Keratinocyte (primary cell): ENCODE measurements at regions not wholly inside any gene's neighbourhood (a gene's known extent, or its start where the extent isn't known, plus 50 kb on each side); places are given as distances from the start of the nearest gene placed in this dataset.

Experiments
- DNase-seq: peaks from one replicate; pipeline ENCODE4 v3.0.0-alpha.2; 2011; ENCODE audit warnings: low read depth, missing footprints, low spot score
- FAIRE-seq: peaks from 2 replicates; lab custom pipeline; 2011; peaks lifted over from hg19 to GRCh38; lab: Jason Lieb, UNC
- H2AFZ ChIP-seq: 2 replicates; pipeline ENCODE4 v1.6.0; 2012; ENCODE audit warnings: low read length, control low read depth, inconsistent platforms; ENCODE audit not compliant: control insufficient read depth
- H3K27ac ChIP-seq: 2 replicates; pipeline ENCODE4 v1.5.1; 2011; ENCODE audit warnings: low read length; ENCODE audit not compliant: control insufficient read depth, insufficient read depth
- H3K27me3 ChIP-seq: 3 replicates; pipeline ENCODE4 v1.6.0; 2011; ENCODE audit warnings: low read length; ENCODE audit not compliant: control insufficient read depth, insufficient read depth; ENCODE audit errors: extremely low read depth
- H3K36me3 ChIP-seq, 2 experiments: 2 replicates in 1 of 2; 3 replicates in 1 of 2; pipeline ENCODE4 v1.5.1; 2011; ENCODE audit warnings: low read length in 2 of 2, mild to moderate bottlenecking in 1 of 2; ENCODE audit not compliant: control insufficient read depth in 2 of 2, insufficient read depth in 2 of 2; ENCODE audit errors: extremely low read depth in 1 of 2
- H3K4me1 ChIP-seq: 3 replicates; pipeline ENCODE4 v1.5.1; 2011; ENCODE audit warnings: low read length; ENCODE audit not compliant: control insufficient read depth, insufficient read depth; ENCODE audit errors: extremely low read depth
- H3K4me2 ChIP-seq: 3 replicates; pipeline ENCODE4 v1.6.0; 2011; ENCODE audit warnings: low read depth, low read length; ENCODE audit not compliant: control insufficient read depth, insufficient read depth; ENCODE audit errors: extremely low read depth
- H3K4me3 ChIP-seq, 3 experiments: fragments of 200-600 bp in 1 of 3; sonication (generic) in 1 of 3; 2 replicates in 2 of 3; 3 replicates in 1 of 3; pipeline ENCODE4 v1.5.1; 2011 to 2016; ENCODE audit warnings: low read length in 3 of 3, mild to moderate bottlenecking in 3 of 3, control low read depth in 2 of 3, inconsistent platforms in 1 of 3, low read depth in 1 of 3, mixed read lengths in 1 of 3, mixed run types in 1 of 3, moderate library complexity in 1 of 3; ENCODE audit not compliant: control insufficient read depth in 2 of 3, insufficient read depth in 2 of 3; ENCODE audit errors: extremely low read depth in 1 of 3
- H3K79me2 ChIP-seq: 2 replicates; pipeline ENCODE4 v1.6.0; 2012; ENCODE audit warnings: low read length; ENCODE audit not compliant: control insufficient read depth, insufficient read depth
- H3K9ac ChIP-seq: 3 replicates; pipeline ENCODE4 v1.6.0; 2011; ENCODE audit warnings: low read length; ENCODE audit not compliant: control insufficient read depth, insufficient read depth; ENCODE audit errors: extremely low read depth
- H3K9me1 ChIP-seq: 3 replicates; pipeline ENCODE4 v1.6.0; 2011; ENCODE audit warnings: low read length; ENCODE audit not compliant: control insufficient read depth, insufficient read depth; ENCODE audit errors: extremely low read depth
- H3K9me3 ChIP-seq: 2 replicates; pipeline ENCODE4 v1.5.1; 2012; ENCODE audit warnings: low read depth, low read length; ENCODE audit not compliant: control insufficient read depth
- H4K20me1 ChIP-seq: 3 replicates; pipeline ENCODE4 v1.6.0; 2011; ENCODE audit warnings: low read length; ENCODE audit not compliant: control insufficient read depth, insufficient read depth; ENCODE audit errors: extremely low read depth
- CTCF ChIP-seq, 3 experiments: IDR thresholded peaks in 1 of 3; conservative IDR thresholded peaks in 1 of 3; optimal IDR thresholded peaks in 1 of 3; 2 replicates in 2 of 3; 3 replicates in 1 of 3; pipeline versions ENCODE3 to v1.5.1; 2011; ENCODE audit warnings: low read length in 3 of 3, mild to moderate bottlenecking in 3 of 3, moderate library complexity in 2 of 3, control low read depth in 1 of 3, inconsistent platforms in 1 of 3; ENCODE audit not compliant: insufficient read depth in 2 of 3; ENCODE audit errors: extremely low read depth in 1 of 3
- EZH2 ChIP-seq: IDR thresholded peaks from one replicate; pipeline ENCODE4 v1.6.1; 2012; ENCODE audit warnings: inconsistent platforms, mild to moderate bottlenecking, low read length, moderate library complexity
- dilution Hi-C: fragments of 300-500 bp; cut with MboI; formaldehyde crosslinking; loops from one replicate; pipeline ENCODE4 v1.7.0; 2020; ENCODE audit warnings: low sequenced_read_pairs; ENCODE audit not compliant: extremely low pct_ligation_motif_present

GRCh38 chr2:195428673-195429072 is 228.4 kb upstream of the SLC39A10 start:
- Histone ChIP-seq H2AFZ (no peak overlapping the region), H3K27me3 (no peaks in the 10 kb centered on the region), H3K4me1 (no peaks in the 10 kb centered on the region), H3K27ac (no peak overlapping the region), H3K36me3 (no peaks in the 10 kb centered on the region), H4K20me1 (no peaks in the 10 kb centered on the region), H3K9me1 (no peaks in the 10 kb centered on the region), H3K9ac (no peak overlapping the region), H3K4me3 (no peak overlapping the region), H3K4me2 (no peak overlapping the region), H3K9me3 (no peaks in the 10 kb centered on the region), H3K79me2 (no peaks in the 10 kb centered on the region)
- dilution Hi-C loops: no loop called here
- FAIRE-seq (no peak), DNase-seq (no peak)
- TF ChIP-seq EZH2 (no peak), CTCF (optimal IDR thresholded peaks at IDR 0.05 in 1 of 3, IDR thresholded peaks at IDR 0.05 in 1 of 3, conservative IDR thresholded peaks at IDR 0.05 in 1 of 3; ENCODE audit: extremely low read depth in 1 of 3, insufficient read depth in 2 of 3, low read length in 3 of 3) (no peak)

GRCh38 chr2:195425328-195425727 is 231.7 kb upstream of the SLC39A10 start:
- TF ChIP-seq CTCF (optimal IDR thresholded peaks at IDR 0.05 in 1 of 3, IDR thresholded peaks at IDR 0.05 in 1 of 3, conservative IDR thresholded peaks at IDR 0.05 in 1 of 3; ENCODE audit: extremely low read depth in 1 of 3, insufficient read depth in 2 of 3, low read length in 3 of 3) (no peak), EZH2 (no peak)
- Histone ChIP-seq H3K36me3 (no peaks in the 10 kb centered on the region), H3K9ac (no peak overlapping the region), H3K4me3 (no peak overlapping the region), H3K27ac (no peak overlapping the region), H3K4me1 (no peaks in the 10 kb centered on the region), H4K20me1 (no peaks in the 10 kb centered on the region), H3K9me3 (no peaks in the 10 kb centered on the region), H2AFZ (no peak overlapping the region), H3K79me2 (no peaks in the 10 kb centered on the region), H3K9me1 (no peaks in the 10 kb centered on the region), H3K4me2 (no peak overlapping the region), H3K27me3 (no peaks in the 10 kb centered on the region)
- dilution Hi-C loops: no loop called here
- DNase-seq: no peak
- no peak for FAIRE-seq
